ENCODE measurements at regions not wholly inside any gene's neighbourhood (a gene's known extent, or its start where the extent isn't known, plus 50 kb on each side); places are given as distances from the start of the nearest gene placed in this dataset.

DNA sequence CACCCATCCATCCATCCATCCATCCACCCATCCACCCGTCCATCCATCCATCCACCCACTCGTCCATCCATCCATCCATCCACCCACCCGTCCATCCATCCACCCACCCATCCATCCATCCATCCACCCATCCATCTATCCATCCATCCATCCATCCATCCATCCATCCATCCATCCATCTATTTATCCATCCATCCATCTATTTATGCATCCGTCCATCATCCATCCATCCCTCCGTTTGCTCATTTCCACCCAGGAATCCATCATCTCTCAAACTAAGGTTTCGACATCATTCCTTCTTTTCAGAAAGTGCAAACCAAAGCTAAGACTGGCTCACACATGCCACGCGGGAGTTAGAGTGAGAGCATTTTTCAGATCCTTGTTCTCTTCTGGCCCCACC, 52.8 kb upstream of the POFUT2 start:
- no peak for ATAC-seq
- peaks cover 14% of the 10 kb centered on the region for H3K4me1 ChIP-seq (ENCODE audit: control insufficient read depth, insufficient read depth, low read length)
- H3K4me3 ChIP-seq (ENCODE audit: low read depth in 2 of 2, low read length in 2 of 2), result no peak overlapping the region
- no peaks in the 10 kb centered on the region for H3K36me3 ChIP-seq (ENCODE audit: control insufficient read depth, insufficient read depth, low read length)
- no peak for DNase-seq (ENCODE audit: low read depth, low spot score)
- in situ Hi-C loops (cut with HindIII; ENCODE audit: low pct_unique_long_range_greater_than_20kb, low sequenced_read_pairs), result no loop called here
- intact Hi-C loops (cut with micrococcal nuclease; ENCODE audit: unreplicated experiment), result no loop called here
- TF ChIP-seq CTCF (IDR thresholded peaks at IDR 0.05) (no peak), SIN3A (IDR thresholded peaks at IDR 0.05; ENCODE audit: borderline replicate concordance, insufficient read depth, low read depth, low read length) (no peak), POLR2AphosphoS5 (IDR thresholded peaks at IDR 0.05; ENCODE audit: low read depth, low read length) (no peak), TCF7L2 (IDR thresholded peaks at IDR 0.05; ENCODE audit: low read depth, low read length) (no peak)
- TF ChIP-seq, protein P1, sequence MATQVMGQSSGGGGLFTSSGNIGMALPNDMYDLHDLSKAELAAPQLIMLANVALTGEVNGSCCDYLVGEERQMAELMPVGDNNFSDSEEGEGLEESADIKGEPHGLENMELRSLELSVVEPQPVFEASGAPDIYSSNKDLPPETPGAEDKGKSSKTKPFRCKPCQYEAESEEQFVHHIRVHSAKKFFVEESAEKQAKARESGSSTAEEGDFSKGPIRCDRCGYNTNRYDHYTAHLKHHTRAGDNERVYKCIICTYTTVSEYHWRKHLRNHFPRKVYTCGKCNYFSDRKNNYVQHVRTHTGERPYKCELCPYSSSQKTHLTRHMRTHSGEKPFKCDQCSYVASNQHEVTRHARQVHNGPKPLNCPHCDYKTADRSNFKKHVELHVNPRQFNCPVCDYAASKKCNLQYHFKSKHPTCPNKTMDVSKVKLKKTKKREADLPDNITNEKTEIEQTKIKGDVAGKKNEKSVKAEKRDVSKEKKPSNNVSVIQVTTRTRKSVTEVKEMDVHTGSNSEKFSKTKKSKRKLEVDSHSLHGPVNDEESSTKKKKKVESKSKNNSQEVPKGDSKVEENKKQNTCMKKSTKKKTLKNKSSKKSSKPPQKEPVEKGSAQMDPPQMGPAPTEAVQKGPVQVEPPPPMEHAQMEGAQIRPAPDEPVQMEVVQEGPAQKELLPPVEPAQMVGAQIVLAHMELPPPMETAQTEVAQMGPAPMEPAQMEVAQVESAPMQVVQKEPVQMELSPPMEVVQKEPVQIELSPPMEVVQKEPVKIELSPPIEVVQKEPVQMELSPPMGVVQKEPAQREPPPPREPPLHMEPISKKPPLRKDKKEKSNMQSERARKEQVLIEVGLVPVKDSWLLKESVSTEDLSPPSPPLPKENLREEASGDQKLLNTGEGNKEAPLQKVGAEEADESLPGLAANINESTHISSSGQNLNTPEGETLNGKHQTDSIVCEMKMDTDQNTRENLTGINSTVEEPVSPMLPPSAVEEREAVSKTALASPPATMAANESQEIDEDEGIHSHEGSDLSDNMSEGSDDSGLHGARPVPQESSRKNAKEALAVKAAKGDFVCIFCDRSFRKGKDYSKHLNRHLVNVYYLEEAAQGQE (IDR thresholded peaks at IDR 0.05; ENCODE audit: insufficient read depth in 1 of 2, low read depth in 2 of 2, low read length in 1 of 2), result no peak
- no peaks in the 10 kb centered on the region for H3K27me3 ChIP-seq (ENCODE audit: control insufficient read depth, insufficient read depth, low read length)
- BruUV-seq (replicated peaks), result no TSS peak
- no peaks in the 10 kb centered on the region for H3K9me3 ChIP-seq (ENCODE audit: control insufficient read depth, insufficient read depth, low read depth, low read length)
- H3K27ac ChIP-seq (ENCODE audit: low read length), result no peak overlapping the region
- ChIA-PET CTCF (no interaction called here), POLR2A (no interaction called here)

DNA sequence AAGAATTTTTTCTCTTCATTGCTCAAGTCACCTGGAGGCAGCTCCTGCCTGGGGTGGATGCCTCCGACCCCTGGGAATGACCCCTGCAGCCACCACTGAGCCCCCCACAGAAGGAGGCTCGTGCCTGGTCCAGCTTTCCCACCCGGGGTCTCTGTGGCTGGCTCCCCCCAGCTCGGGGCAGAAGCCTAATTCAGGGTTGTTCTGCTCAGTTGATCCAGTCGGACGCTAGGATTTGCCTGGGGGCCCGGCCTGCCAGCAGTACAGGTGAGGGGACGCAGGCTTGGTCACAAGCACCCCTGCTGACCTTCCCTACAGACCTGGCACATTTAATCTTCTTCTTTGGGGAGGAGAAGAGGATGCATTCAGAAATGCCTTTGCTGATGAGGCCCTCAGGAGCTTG, 53.6 kb upstream of the POFUT2 start:
- ATAC-seq (no peak), DNase-seq (ENCODE audit: low read depth, low spot score) (no peak)
- Histone ChIP-seq H3K27me3 (ENCODE audit: control insufficient read depth, insufficient read depth, low read length) (no peaks in the 10 kb centered on the region), H3K27ac (ENCODE audit: low read length) (no peak overlapping the region), H3K4me3 (ENCODE audit: low read depth in 2 of 2, low read length in 2 of 2) (no peak overlapping the region), H3K36me3 (ENCODE audit: control insufficient read depth, insufficient read depth, low read length) (no peaks in the 10 kb centered on the region), H3K9me3 (ENCODE audit: control insufficient read depth, insufficient read depth, low read depth, low read length) (no peaks in the 10 kb centered on the region), H3K4me1 (ENCODE audit: control insufficient read depth, insufficient read depth, low read length) (peaks cover 11% of the 10 kb centered on the region)
- ChIA-PET POLR2A (no interaction called here), CTCF (no interaction called here)
- TF ChIP-seq POLR2AphosphoS5 (IDR thresholded peaks at IDR 0.05; ENCODE audit: low read depth, low read length) (no peak), TCF7L2 (IDR thresholded peaks at IDR 0.05; ENCODE audit: low read depth, low read length) (no peak), CTCF (IDR thresholded peaks at IDR 0.05) (no peak)
- TF ChIP-seq, protein P1 (IDR thresholded peaks at IDR 0.05; ENCODE audit: insufficient read depth in 1 of 2, low read depth in 2 of 2, low read length in 1 of 2), result no peak
- intact Hi-C loops (cut with micrococcal nuclease; ENCODE audit: unreplicated experiment), result no loop called here
- in situ Hi-C loops (cut with HindIII; ENCODE audit: low pct_unique_long_range_greater_than_20kb, low sequenced_read_pairs), result no loop called here
- no TSS peak for BruUV-seq (replicated peaks)
